ENCODE measurements at regions not wholly inside any gene's neighbourhood (a gene's known extent, or its start where the extent isn't known, plus 50 kb on each side); places are given as distances from the start of the nearest gene placed in this dataset.

DNA sequence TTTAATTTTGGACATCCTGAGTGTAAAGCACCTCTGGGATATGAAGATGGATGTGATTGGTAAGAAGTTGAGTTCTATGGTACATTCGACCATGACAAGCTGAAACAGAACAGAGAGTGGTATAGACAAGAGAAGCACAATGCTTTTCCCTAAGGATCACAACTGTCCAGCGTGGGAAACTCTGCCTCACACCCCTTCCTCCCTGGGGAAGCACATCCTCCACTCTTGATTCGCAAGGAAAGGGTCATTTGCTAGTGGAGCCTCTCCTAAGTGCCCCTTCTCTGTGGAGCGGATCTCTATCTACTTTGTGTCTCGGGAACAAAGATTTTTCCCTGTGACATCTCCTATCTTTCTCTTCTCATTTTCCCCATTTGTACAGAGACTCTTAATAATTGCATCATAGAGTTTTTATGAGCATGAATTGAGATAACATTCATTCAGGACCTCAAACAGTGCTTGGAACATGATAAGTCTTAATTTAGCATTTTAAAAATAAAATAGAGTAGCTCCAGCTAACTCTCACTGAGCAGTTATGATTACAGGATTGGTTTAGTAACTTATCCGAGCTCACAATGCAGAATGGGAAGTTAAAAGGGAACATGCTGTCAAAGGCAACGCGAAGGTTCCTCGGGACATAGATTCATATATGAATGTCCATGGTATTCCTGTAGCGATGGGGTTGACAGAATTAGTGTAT is 775.2 kb downstream of the C6orf118 start:
- H3K4me3 ChIP-seq (replicated peaks; ENCODE audit: low read depth, low read length), result no peak overlapping the region
- no peak for DNase-seq (ENCODE audit: extremely low read depth, low read depth)
- TF ChIP-seq, protein P1, sequence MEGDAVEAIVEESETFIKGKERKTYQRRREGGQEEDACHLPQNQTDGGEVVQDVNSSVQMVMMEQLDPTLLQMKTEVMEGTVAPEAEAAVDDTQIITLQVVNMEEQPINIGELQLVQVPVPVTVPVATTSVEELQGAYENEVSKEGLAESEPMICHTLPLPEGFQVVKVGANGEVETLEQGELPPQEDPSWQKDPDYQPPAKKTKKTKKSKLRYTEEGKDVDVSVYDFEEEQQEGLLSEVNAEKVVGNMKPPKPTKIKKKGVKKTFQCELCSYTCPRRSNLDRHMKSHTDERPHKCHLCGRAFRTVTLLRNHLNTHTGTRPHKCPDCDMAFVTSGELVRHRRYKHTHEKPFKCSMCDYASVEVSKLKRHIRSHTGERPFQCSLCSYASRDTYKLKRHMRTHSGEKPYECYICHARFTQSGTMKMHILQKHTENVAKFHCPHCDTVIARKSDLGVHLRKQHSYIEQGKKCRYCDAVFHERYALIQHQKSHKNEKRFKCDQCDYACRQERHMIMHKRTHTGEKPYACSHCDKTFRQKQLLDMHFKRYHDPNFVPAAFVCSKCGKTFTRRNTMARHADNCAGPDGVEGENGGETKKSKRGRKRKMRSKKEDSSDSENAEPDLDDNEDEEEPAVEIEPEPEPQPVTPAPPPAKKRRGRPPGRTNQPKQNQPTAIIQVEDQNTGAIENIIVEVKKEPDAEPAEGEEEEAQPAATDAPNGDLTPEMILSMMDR (IDR thresholded peaks at IDR 0.05; ENCODE audit: low read depth, low read length, missing control alignments), result no peak

DNA sequence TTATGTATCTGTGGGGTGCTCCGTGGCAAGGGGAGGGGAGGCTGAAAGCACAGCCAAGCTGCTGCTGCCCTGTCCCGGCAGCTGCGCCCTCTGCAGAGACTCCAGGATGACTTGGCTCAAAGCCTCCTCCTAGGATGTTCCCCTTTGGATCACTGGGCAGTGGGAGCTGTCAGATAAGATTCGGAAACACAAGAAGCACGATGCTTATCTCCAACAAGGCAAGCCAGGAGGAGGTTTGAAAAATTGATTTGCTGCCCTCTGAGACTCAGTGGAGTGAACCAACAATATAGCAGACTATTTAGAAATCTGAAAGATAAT is 776.4 kb downstream of the C6orf118 start:
- no peak overlapping the region for H3K4me3 ChIP-seq (replicated peaks; ENCODE audit: low read depth, low read length)
- TF ChIP-seq, protein P1 (IDR thresholded peaks at IDR 0.05; ENCODE audit: low read depth, low read length, missing control alignments), result no peak
- DNase-seq (ENCODE audit: extremely low read depth, low read depth), result no peak

DNA sequence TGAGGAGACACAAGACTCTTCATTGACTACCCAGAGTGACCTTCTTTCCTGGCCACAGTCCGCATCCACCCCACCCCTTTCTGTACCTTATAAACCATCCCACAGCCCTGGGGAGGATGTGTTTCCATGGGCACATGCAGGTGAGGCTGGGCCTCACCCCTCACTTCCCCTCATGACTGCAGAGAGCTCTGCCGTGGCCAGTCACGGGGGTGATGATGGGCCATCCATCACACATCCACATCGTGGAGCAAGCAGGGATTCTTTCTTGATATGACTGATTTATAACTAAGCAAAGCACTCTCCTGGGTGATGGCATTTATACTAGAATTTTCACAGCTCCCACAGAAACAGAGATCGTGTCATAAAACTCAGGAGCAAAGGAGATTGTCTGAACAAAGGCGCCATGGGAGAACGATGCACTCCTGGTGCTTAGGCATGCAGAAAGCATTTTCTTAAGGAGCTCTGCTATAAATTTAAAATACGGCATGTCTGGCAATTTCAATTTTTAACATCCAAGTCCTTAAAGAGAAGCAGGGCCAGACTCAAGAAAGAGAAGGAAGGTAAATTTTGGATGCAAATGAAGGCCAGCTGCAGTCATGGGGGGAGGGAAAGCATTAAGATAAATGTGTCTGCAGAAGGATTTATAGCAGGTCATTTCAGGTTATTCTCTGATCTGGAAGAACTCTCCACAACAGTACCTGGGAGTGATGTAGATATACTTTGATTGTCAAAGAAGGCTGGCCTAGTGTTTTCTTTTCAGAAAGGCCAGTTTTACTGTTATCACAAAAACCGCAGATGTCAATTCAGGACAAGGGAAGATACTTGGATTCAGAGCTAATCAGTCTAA is 777.0 kb downstream of the C6orf118 start:
- no peak overlapping the region for H3K4me3 ChIP-seq (replicated peaks; ENCODE audit: low read depth, low read length)
- TF ChIP-seq, protein P1 (IDR thresholded peaks at IDR 0.05; ENCODE audit: low read depth, low read length, missing control alignments), result no peak
- DNase-seq (ENCODE audit: extremely low read depth, low read depth), result no peak

DNA sequence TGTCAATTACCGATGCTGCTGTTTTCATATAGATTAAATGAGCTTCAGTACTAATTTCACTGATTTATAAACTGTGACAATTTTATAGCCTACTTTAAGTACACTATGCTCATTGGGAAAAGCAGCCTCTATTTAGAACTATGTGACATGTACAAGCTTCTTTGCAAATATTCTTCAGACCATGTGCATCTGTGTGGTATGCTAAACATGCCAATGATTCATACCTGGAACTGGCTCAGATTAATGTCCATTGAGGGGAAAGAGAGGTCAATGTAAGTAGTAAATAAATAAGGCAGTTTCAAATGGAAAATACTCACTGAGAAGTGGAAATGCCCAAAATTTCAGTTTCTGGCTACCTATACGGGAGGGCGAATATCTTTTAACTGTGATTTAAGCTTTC is 777.7 kb downstream of the C6orf118 start:
- DNase-seq (ENCODE audit: extremely low read depth, low read depth), result no peak
- TF ChIP-seq, protein P1 (IDR thresholded peaks at IDR 0.05; ENCODE audit: low read depth, low read length, missing control alignments), result no peak
- no peak overlapping the region for H3K4me3 ChIP-seq (replicated peaks; ENCODE audit: low read depth, low read length)

DNA sequence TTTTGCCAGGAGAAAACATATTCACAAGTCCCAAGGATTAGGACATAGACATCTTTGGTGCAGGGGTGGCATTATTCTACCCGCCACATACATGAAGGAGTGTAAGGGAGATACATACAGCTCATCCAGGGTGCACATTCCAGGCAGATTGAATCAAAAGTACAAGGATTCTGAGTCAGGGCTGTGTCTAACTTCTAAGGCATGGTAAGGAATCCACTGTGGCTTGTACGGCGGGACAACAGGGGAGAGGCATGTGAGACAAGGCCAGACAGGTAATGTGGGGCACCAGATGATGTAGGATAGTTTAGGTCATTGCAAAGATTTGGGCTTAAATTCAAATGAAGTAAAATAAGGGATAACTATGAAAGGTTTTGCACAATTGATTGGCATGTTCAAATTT is 780.9 kb downstream of the C6orf118 start:
- no peak overlapping the region for H3K4me3 ChIP-seq (replicated peaks; ENCODE audit: low read depth, low read length)
- no peak for DNase-seq (ENCODE audit: extremely low read depth, low read depth)
- TF ChIP-seq, protein P1 (IDR thresholded peaks at IDR 0.05; ENCODE audit: low read depth, low read length, missing control alignments), result no peak

DNA sequence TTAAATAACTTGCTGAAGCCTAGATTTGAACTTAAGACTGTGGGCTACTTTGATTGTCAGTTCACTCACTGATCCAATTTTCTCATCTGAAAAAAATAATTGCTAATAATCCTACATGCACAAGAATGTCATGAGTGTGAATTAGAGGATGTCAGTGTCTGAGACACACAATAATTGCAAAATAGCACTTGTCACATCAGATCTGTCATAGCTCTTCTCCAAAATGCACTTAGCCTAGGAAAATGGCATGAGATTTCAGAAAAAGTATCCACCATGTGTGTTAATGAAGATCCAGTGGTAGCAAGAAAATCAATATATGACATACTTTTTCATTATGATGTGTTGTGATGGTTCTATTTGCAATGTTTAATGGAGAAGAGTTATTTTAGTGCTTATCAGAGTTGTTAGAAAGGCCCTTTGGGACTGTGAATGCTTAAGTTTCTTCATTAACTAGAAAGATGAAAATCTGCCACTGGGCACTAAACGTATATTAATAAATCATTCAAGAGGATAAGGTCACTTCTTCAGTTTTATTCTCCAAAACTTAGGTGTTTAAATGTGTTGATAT is 786.2 kb downstream of the C6orf118 start:
- DNase-seq (ENCODE audit: extremely low read depth, low read depth), result no peak
- H3K4me3 ChIP-seq (replicated peaks; ENCODE audit: low read depth, low read length), result no peak overlapping the region
- TF ChIP-seq, protein P1 (IDR thresholded peaks at IDR 0.05; ENCODE audit: low read depth, low read length, missing control alignments), result no peak

All from HFF-Myc (cell line).